ENCODE measurements at regions not wholly inside any gene's neighbourhood (a gene's known extent, or its start where the extent isn't known, plus 50 kb on each side); places are given as distances from the start of the nearest gene placed in this dataset.

DNA sequence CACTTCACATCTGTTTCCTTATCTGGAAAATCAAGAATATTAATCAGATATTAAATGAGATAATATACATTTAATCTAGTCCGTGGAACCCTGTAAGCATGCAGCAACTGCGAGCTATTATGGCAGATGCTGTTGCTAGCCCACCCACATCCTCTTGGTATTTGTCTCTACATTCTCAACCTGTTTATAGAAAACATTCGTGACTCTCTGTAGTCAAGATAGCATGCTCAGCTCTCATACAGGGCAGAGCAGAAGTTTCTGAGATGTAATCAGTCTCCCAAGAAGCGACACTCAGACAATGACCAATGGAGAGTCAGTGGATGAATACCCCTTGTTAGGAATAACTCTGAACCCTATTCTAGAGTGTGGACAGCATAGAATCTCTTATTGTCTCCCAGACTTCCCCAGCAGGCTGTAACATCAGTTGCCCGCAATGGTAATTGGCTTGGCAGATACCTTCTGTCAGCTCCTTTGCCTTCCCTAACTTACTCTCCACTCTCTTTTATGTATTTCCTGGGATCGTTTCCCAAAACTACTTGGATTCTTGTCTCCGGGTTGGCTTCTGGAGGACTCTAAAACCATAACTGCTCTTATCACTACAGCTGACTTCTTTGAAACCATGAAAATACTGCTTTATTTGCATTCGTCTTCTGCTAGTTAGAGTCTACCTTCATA, 400.7 kb upstream of the TNP1 start:
- DNase-seq = no peak

DNA sequence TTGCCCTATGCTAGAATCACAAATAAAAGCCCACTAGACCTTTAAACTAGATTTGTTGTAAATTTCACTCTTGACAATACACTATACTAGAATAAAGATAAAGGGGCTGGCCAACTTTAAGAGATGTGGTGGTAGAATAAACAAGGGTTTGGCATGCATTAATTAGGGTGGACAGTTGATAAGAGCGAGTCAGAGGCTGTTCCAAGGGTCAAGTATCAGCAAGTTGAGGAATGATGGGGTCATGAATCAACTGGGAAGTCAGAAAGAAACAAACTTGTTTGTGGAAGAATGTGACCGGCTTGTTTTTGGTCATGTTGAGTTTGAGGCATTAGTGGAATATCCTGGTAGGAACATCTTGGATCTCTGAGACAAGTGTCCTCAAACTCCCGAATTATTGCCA, 398.3 kb upstream of the TNP1 start:
- DNase-seq = no peak

DNA sequence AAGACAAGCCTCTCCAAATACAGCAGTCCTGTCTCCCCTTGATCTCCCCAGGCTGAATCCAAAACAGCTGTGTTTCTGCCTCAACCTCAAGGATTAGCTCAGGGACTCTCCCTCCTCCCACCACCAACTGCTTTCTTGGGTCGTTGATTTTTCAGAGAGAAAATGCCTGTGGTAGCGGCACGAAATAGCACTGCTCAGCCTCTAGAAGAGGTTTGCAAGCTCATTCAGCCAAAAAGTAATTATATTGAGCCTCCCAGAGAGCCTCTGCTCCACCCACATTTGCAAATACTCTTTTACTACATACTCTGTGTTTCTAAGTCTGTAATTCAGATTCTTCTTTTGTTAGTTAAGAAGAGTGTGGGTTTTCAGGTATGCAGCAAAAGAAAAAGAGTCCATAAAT, 396.4 kb upstream of the TNP1 start:
- DNase-seq = no peak

DNA sequence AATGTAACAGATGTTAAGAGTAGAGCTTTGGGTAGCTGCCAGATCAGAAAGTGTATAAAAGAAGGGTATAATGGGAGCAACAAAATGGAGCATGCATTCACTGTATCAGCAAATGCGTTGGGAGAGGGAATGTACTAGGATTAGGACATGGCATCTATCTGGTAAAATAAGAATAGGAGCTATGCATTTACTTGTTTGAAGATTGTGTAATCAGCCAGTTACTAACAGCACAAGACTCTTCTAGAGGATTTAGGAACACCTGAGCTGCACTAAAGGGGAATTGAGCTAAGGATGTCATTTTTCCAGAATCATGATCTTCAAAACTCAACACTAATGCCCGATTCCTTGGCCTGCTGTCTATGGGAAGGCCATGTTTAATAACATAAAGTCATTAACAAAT, 394.2 kb upstream of the TNP1 start:
- DNase-seq = no peak

DNA sequence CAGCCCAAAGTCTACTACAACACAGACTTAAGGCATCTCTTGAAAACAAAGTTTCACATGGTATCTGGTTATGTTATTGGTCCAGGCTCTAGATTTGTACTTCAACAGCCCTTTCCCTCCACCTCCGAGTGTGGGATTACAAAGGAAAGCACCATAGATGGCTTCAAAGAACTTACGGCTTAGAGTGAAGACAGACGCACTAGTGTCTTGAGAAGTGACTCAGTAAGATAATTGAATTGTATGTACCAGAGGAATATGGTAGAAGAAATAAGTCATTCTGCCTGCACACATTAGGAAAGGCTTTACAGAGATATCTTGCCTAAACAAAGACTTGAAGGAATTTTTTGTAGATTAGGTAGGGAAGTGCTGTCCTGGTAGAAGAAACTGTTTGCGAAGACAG, 392.3 kb upstream of the TNP1 start:
- no peak for DNase-seq

DNA sequence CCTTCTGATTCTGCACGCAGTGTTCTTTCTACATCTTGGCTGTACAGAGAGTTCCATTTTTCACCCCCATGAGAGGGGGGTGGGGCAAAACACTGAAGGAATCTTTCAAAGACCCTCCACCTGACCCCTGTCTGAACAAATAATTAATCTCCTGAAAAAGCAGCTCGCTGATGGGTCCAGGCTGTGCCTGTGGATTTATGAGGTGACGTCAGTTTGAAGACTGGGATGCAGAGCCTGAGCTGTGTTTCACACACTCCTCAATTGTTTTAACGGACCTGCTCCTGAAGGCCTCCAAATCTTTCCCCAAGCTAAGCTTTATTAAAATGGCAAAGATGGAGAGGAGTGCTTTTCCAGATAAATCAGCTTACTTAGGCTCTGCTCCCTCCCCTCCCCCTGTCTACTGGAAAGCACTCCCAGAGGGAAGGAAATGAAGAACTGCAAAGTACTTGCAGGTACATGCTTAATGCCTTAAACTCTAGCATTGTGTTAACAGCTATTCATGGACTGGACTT, 390.2 kb upstream of the TNP1 start:
- no peak for DNase-seq

DNA sequence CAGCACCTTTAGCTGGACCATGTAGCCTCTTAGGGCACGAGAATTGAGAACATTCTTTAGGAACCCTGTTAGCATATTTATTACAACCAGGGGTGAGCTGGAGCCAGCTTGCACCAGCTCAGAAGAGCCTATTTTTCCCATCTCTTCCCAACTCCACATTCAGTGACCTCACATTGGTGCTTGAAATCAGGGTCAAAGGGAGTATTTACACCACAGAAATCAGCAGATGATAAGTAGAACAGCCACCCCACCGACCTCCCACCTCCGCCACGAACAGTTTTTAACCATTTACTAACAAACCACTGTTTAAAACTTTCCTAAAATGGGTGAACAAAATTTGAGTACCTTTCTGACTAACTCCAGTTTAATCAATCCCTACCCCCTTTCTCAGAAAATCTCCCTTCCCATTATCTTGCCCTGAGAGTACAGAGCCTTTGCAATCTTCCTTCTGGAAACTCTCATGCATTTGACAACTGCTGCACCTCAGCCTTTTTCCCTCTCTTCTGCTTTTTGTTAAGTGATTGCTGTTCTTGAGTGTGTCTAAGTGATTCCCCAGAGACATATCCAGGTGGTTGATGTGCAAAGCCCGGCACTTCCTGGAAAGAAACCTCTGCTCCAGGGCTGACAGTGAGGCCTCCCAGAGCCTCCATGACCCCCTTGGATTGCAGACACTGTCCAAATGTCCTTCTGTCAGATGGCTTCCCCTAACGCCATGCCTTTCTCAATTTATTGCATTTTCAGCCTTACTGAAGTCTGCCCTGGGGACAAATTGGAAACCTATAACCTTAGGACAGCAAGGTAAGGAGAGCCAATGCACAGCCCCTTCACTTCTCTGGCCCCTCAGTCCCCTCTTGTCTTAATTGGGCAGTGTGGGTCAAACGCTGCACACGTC, 389.5 kb upstream of the TNP1 start:
- no peak for DNase-seq

DNA sequence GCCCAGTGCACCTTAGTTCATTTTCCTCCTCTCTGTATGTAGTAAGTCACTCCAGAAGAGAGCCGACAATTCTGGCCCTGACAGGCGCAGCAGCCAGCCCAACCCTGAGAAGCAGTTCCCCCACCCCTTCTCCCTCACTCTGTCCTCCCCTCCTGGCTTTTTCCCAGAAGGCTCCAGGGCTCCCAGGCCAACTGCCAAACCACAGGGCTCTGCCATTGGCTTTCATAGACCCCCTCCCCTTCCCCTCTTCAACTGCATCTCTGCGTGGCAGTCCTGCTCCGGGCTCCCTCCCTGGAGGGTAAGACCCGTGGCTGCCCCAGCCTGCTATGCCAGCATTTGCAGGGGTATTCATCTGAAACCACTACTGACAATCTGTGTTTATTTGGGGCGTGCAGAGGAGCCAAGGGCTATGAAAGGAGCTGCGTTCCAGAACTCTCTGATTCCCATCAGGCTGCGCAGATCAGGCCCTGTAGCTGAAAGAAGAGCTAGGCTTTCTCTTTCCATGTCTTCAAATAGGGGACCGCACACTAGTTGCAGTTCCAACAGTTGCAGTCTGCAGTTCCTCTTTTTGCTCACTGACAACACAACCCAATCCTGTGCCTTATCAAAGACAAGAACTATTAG, 388.6 kb upstream of the TNP1 start:
- DNase-seq = no peak

DNA sequence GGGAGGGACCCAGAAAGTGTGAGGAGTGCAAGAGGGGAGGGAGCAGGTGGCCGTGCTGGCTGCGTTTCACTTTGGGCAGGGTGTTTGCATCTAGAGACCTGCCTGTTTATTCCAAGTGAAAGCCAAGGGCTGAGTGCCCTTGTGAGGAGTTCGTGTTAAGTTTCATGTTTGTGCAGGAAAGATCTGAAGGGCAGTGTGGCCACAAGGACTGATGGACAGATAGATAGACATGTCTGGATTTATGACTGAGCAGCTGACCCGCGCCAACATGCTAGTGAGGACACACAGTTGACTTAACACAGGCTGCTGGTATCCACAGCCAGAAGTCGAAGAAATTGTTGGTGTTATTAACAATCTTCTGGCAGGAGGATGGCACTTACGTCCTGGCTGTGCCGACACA, 387.6 kb upstream of the TNP1 start:
- DNase-seq = no peak

DNA sequence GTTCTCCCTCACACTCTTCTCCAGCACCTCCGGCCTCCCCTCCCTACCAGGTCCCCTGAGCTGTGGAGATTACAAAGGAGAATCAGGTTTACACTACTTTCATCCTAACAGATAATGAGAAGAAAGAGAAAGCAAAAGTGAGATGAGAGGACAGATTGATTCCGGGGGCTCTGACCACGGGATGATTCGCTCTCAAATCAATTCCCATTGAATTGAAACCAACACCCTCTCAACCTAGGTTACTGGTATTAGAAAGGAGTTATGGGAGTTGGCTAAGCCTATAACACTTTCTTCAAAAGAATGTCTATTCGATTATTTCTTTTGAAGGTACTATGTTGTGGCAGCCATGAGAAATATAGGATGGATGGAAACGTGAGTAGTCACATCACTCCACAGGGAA, 386.2 kb upstream of the TNP1 start:
- DNase-seq = no peak

DNA sequence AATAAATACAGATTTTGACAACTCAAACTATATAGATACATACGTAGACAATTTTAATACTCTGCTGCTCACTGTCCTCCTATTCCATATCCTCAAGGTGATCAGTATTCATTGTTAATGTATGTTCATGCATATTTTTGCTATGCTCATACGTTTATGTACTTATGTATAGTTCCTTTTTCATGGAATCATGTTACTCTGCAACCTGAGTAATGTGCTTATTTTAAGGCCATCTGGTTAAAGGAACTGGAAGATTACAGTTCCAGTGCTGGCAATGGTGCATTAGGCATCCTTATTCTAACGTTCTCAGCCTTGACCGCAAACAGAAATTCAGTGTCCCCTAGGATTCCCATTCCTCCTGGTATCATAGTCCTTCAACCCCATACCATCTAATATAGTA, 385.0 kb upstream of the TNP1 start:
- no peak for DNase-seq

DNA sequence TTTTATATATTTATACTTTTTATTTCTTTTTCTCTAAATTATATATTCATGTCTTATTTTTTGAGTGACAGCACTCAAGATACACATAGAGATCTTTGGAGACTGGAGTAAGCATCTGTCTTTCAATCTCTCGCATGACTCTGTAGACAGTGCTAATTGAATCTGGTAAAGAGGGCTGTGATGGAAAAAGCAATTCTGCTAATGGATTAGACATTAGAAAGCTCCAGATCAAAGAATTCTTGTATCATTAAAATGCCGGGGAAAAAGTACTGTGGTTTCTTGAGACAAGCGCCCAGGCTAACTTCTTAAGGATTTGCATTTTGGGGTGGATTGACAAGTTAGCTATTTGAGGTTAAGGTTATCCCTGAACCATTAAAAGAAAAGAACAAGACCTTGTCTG, 383.1 kb upstream of the TNP1 start:
- no peak for DNase-seq

DNA sequence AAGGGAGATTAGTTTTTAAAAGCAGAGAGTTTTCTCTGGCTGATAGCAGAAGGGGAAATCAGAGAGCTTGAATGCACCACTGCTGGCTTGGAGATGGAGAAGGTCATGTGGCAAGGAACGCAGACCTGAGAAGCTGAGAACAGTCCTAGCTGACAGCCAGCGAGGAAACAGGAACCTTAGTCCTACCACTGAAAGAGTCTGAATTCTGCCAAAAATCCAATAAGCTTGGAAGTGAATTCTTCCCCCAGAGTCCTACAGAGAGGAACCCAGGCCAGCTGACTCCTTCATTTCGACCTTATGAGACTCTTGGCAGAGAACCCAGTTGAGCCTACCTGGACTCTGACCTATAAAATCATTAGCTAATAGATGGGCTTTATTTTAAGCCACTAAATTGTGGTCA, 371.9 kb upstream of the TNP1 start:
- no peak for DNase-seq

DNA sequence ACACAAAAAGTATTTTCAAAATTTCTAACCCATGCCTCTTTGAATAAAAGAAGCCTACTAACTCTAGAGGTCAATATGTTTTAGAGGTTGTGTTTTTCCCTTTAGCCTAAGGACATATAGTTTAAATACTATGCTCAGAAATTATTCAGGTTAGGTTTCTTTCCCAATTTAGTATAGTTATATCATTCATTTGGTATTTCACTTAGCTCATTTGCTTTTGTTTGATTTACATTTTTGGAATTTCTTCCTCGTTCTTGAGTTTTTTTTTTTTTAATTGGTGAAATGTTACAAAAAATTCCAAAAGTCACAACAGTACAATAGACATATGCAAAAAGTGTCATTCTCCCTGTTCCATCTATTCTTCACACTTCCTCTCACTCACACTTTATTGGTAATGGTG, 371.3 kb upstream of the TNP1 start:
- DNase-seq = no peak

DNA sequence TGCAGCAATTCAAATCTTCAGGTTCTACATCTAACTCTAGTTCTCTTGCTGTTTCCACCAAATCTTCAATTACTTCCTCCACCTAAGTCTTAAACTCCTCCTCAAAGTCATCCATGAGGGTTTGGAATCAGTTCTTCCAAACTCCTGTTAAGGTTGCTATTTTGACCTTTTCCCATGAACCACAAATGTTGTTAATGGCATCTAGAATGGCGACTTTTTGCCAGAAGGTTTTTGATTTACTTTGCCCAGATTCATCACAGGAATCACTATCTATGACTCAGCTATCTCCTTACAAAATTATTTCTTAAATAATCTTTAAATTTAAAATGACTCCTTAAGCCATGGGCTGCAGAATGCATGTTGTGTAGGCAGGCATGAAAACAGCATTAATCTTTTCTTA, 368.9 kb upstream of the TNP1 start:
- no peak for DNase-seq

DNA sequence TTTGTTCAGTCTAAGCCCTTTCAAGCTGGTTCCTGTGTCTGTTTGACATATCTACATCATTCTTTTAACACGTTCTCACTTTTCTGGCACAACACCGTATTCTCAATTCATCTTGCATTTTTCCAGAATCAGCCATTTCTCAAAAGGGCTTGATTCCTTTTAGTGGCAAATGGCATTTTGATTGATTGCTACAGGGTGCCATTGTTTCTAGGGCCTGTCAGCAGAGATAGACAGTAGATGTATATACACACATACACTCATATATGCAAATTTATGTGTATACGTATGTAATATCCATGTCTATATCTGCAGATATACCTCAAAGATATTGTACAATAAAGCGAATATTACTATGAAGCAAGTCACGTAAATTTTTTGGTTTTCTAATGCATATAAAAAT, 367.9 kb upstream of the TNP1 start:
- no peak for DNase-seq

DNA sequence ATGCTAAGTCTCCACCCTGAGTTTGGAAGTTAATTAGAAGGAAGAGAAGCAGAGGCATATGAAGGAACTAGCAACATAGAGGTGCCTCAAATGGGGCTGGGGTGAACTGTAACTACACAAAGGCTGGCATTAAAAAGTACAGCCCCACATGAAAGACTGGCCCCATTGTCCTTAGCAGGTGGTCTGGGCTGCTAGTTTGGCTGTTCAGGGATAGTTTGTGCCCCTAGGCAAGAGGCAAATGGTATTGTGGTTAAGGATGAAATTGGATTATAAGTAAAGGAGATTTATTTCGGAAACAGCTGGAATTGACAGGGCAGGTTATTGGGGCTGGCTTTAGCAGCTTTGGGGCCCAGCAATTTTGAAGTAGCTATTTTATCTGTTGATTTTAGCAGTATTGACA, 365.7 kb upstream of the TNP1 start:
- DNase-seq = no peak

DNA sequence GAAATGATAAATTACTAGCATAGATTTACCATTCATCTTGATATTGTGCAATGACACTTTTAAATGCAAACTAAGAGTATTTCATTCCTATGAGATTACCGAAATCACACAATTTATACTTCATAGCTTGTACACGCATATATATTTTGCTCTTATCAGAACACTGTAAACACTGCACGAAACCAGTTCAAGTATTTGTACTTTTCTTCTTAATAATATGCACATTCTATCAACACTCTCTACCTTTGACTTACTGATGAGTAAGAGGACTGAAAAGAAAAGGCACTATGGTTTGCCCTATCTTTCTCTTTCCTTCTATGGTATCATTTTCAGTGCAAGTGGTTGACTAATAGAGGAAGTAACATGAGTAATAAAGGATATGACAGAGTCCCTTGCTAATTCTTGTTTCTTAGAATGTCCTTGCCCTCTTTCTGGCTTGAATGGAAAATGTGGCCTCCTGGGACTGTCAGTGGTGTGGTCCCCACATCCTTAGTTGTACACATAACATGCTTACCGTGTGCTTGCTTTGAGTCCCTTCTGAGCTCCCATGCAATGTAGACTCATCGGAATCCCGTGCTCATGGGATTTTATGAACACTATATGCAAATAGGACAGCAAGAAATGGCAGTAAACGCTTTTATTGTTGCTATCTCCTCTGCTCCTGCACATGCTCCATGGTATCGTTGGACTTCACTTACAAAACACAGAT, 363.5 kb upstream of the TNP1 start:
- DNase-seq = peak; percentile 90

DNA sequence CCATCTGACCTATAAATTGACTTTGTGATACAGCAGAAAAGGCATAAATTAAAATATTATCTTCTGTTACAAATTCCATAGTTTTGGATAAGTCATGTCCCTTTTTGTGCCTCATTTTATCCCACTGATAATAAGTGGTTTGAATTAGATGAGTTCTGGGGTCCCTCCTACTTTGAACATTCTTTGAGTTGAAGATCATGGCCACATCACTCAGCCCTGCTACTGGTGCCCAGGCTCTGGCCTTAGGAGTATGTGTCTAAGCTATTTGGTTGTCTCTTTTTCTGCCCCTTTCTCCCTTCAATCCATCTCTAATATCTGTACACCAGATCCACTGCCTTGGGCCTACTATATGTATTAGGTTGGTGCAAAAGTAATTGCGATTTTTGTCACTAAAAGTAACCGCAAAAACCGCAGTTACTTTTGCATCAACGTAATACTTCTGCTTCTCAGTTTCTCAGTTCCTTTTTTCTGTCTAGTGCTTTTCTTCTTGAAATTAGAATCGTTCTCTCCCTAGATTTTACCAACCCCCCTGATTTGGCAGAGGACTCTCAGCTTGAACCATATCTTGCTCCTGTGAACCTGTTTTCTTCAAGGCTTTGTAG, 362.5 kb upstream of the TNP1 start:
- peak; percentile 72 for DNase-seq

DNA sequence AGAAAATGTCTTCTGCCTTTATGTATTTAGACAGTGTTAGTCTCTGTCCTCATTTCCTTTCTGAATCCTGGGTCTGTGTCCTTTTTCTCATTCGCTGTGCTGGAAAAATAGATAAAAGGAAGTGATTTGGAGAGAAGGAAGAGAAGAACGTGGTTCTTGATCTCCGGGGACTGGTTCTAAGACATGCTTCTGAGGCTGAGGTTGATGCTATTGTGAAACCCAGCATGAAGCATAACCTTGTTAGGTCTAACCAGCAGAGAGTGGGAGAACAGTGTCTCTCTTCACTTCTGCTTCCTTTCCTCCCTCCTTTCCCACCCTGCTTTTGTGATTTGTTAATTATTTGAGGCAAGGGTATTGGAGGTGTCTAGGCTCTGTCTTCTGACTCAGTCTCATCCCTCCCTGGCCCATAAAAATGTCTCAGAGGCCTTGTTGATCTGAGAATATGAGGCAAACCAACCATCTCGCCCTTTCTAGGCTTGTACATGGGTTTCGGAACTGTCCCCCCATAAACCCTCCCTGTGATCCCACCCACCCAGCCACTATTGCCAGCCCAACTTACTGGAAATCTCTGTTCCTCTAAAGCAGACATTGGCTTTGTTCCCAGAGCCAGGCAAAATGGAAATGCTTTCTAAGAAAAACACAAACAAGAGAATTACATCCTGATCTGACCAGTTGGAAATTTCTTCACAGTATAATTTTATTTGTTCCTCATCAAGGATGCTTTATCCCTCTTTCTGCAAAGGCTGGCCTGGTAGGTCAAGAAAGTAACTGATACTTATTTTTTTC, 360.6 kb upstream of the TNP1 start:
- DNase-seq = no peak

DNA sequence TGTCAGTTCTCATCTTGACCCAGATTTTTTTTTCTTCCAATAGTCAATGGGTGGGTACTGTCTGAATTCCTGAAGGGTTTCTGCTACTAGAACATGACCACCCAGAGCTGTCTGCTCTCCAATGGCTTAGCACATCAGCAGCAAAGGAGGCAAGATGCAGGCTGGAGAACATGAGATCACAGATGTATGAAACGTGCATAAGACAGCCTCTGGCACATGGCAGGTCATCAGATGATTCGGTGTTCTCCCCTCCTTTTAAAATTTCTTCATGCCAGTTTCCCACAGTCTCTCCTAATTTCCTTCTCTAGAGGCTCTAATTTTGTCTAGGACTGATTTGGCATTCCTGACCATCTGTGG, 359.3 kb upstream of the TNP1 start:
- DNase-seq = no peak
